ENCODE measurements at regions not wholly inside any gene's neighbourhood (a gene's known extent, or its start where the extent isn't known, plus 50 kb on each side); places are given as distances from the start of the nearest gene placed in this dataset.

- 40 to 43% methylated on average over 2 of the region's 2 CpGs for WGBS, 2 donors
- TF ChIP-seq POLR2A (IDR thresholded peaks at IDR 0.05), result no peak
- TF ChIP-seq CTCF (IDR thresholded peaks at IDR 0.05), result no peak
- no peak overlapping the region for H3K27ac ChIP-seq
- H3K27me3 ChIP-seq, result no peaks in the 10 kb centered on the region
- no peak for DNase-seq
- no peaks in the 10 kb centered on the region for H3K9me3 ChIP-seq
- H3K36me3 ChIP-seq, result no peaks in the 10 kb centered on the region
- H3K4me3 ChIP-seq, result no peak overlapping the region
- H3K4me1 ChIP-seq, result no peaks in the 10 kb centered on the region
- intact Hi-C loops (cut with DNase I), result no loop called here
Observed at GRCh38 chr15:47516558-47516957, 200.7 kb upstream of the SEMA6D start.

GRCh38 chr15:47516972-47517371 is 200.3 kb upstream of the SEMA6D start:
- Histone ChIP-seq H3K9me3 (no peaks in the 10 kb centered on the region), H3K36me3 (no peaks in the 10 kb centered on the region), H3K4me1 (no peaks in the 10 kb centered on the region), H3K27me3 (no peaks in the 10 kb centered on the region), H3K27ac (no peak overlapping the region), H3K4me3 (no peak overlapping the region)
- TF ChIP-seq POLR2A (IDR thresholded peaks at IDR 0.05) (no peak), CTCF (IDR thresholded peaks at IDR 0.05) (no peak)
- no peak for DNase-seq
- 39 to 67% methylated on average over 1 of the region's 1 CpG for whole genome bisulfite sequencing, 2 donors
- intact Hi-C loops (cut with DNase I), result no loop called here

- 43 to 53% methylated on average over 1 of the region's 1 CpG for WGBS, 2 donors
- no peak for TF ChIP-seq CTCF (IDR thresholded peaks at IDR 0.05)
- TF ChIP-seq POLR2A (IDR thresholded peaks at IDR 0.05), result no peak
- DNase-seq, result no peak
- intact Hi-C loops (cut with DNase I), result no loop called here
- no peaks in the 10 kb centered on the region for H3K4me1 ChIP-seq
- H3K9me3 ChIP-seq, result no peaks in the 10 kb centered on the region
- H3K36me3 ChIP-seq, result no peaks in the 10 kb centered on the region
- no peaks in the 10 kb centered on the region for H3K27me3 ChIP-seq
- no peak overlapping the region for H3K27ac ChIP-seq
- H3K4me3 ChIP-seq, result no peak overlapping the region
Observed at GRCh38 chr15:47517737-47518136, 199.6 kb upstream of the SEMA6D start.

- no peak overlapping the region for H3K4me3 ChIP-seq
- no peaks in the 10 kb centered on the region for H3K9me3 ChIP-seq
- H3K36me3 ChIP-seq, result no peaks in the 10 kb centered on the region
- H3K27ac ChIP-seq, result no peak overlapping the region
- H3K27me3 ChIP-seq, result no peaks in the 10 kb centered on the region
- 66 to 72% methylated on average over 10 to 12 of the region's 12 CpGs for WGBS, 2 donors
- no peak for DNase-seq
- intact Hi-C loops (cut with DNase I), result no loop called here
- TF ChIP-seq CTCF (IDR thresholded peaks at IDR 0.05), result no peak
- TF ChIP-seq POLR2A (IDR thresholded peaks at IDR 0.05), result no peak
- no peaks in the 10 kb centered on the region for H3K4me1 ChIP-seq
Observed at GRCh38 chr15:47523681-47524475, 193.4 kb upstream of the SEMA6D start.

GRCh38 chr15:47529241-47529640 is 188.1 kb upstream of the SEMA6D start:
- Histone ChIP-seq H3K4me1 (no peaks in the 10 kb centered on the region), H3K27me3 (no peaks in the 10 kb centered on the region), H3K27ac (no peak overlapping the region), H3K9me3 (no peaks in the 10 kb centered on the region), H3K4me3 (no peak overlapping the region), H3K36me3 (no peaks in the 10 kb centered on the region)
- DNase-seq, result no peak
- 60 to 82% methylated on average over 1 of the region's 1 CpG for WGBS, 2 donors
- no peak for TF ChIP-seq POLR2A (IDR thresholded peaks at IDR 0.05)
- no peak for TF ChIP-seq CTCF (IDR thresholded peaks at IDR 0.05)
- intact Hi-C loops (cut with DNase I), result no loop called here

Data from esophagus squamous epithelium (tissue), 5 donors.